Limb (tissue), 2 donors: ENCODE measurements at regions not wholly inside any gene's neighbourhood (a gene's known extent, or its start where the extent isn't known, plus 50 kb on each side); places are given as distances from the start of the nearest gene placed in this dataset.
"Not testable (repeated sequence)": the region's sequence is repeated elsewhere in the genome, so short reads cannot be mapped to it uniquely, and the experiment has no call there.

Experiments
- DNase-seq, 2 donors: peaks; one replicate each; pipeline ENCODE4 v3.0.0-alpha.2; 2016; ENCODE audit errors: extremely low spot score in 2 of 2

- no peak for DNase-seq
Measured at GRCh38 chr11:81987829-81988472, 745.7 kb downstream of the FAM181B start.

- no peak for DNase-seq
Measured at GRCh38 chr11:81986556-81987161, 747.0 kb downstream of the FAM181B start.

GRCh38 chr11:81979448-81979847, 754.2 kb downstream of the FAM181B start:
- no peak for DNase-seq

GRCh38 chr11:81975261-81975900, 758.3 kb downstream of the FAM181B start:
- no peak for DNase-seq

GRCh38 chr11:81970886-81971285, 762.8 kb downstream of the FAM181B start:
- DNase-seq = no peak

GRCh38 chr11:81967242-81967641, 766.4 kb downstream of the FAM181B start:
- DNase-seq = no peak

- DNase-seq = no peak
Measured at GRCh38 chr11:81966340-81966739, 767.3 kb downstream of the FAM181B start.

GRCh38 chr11:81963018-81963417, 770.6 kb downstream of the FAM181B start:
- no peak for DNase-seq

- no peak for DNase-seq
Measured at GRCh38 chr11:81960443-81960842, 773.2 kb downstream of the FAM181B start.

- no peak for DNase-seq
Measured at GRCh38 chr11:81959341-81959740, 774.3 kb downstream of the FAM181B start.

GRCh38 chr11:81954301-81954700, 779.4 kb downstream of the FAM181B start:
- not testable (repeated sequence) for DNase-seq

- no peak for DNase-seq
Measured at GRCh38 chr11:81946831-81947230, 786.8 kb downstream of the FAM181B start.

GRCh38 chr11:81942646-81943045, 791.0 kb downstream of the FAM181B start:
- no peak for DNase-seq

GRCh38 chr11:81941998-81942397, 791.7 kb downstream of the FAM181B start:
- DNase-seq = no peak

- no peak for DNase-seq
Measured at GRCh38 chr11:81932303-81932702, 801.4 kb downstream of the FAM181B start.

- no peak for DNase-seq
Measured at GRCh38 chr11:81920205-81920604, 813.5 kb downstream of the FAM181B start.

GRCh38 chr11:81916451-81916850, 817.2 kb downstream of the FAM181B start:
- no peak for DNase-seq

- DNase-seq = no peak
Measured at GRCh38 chr11:81915045-81915444, 818.6 kb downstream of the FAM181B start.

GRCh38 chr11:81913793-81914192, 819.9 kb downstream of the FAM181B start:
- DNase-seq = no peak

- no peak for DNase-seq
Measured at GRCh38 chr11:81907996-81908395, 825.7 kb downstream of the FAM181B start.

- no peak for DNase-seq
Measured at GRCh38 chr11:81899156-81899555, 834.5 kb downstream of the FAM181B start.

GRCh38 chr11:81897639-81898038, 836.0 kb downstream of the FAM181B start:
- no peak for DNase-seq

GRCh38 chr11:81895258-81895657, 838.4 kb downstream of the FAM181B start:
- DNase-seq = no peak
